Activated CD8-positive, alpha-beta memory T cell treated with anti-CD3 and anti-CD28 coated beads for 24 hours (primary cell): ENCODE measurements at regions not wholly inside any gene's neighbourhood (a gene's known extent, or its start where the extent isn't known, plus 50 kb on each side); places are given as distances from the start of the nearest gene placed in this dataset.
"Not testable (repeated sequence)": the region's sequence is repeated elsewhere in the genome, so short reads cannot be mapped to it uniquely, and the experiment has no call there.

Experiments
- DNase-seq: peaks from one replicate; pipeline ENCODE4 v3.0.0-alpha.2; 2020

GRCh38 chr16:15192813-15193212 is 98.7 kb upstream of the RRN3 start:
- DNase-seq = not testable (repeated sequence)

GRCh38 chr16:15192197-15192596 is 98.1 kb upstream of the RRN3 start:
- not testable (repeated sequence) for DNase-seq

GRCh38 chr16:15189478-15189877 is 95.4 kb upstream of the RRN3 start:
- DNase-seq = not testable (repeated sequence)
